Thyroid gland (tissue), 4 donors: ENCODE measurements at regions not wholly inside any gene's neighbourhood (a gene's known extent, or its start where the extent isn't known, plus 50 kb on each side); places are given as distances from the start of the nearest gene placed in this dataset.

ENCODE experiments used
- DNase-seq, 2 donors: peaks; one replicate each; pipeline ENCODE4 v3.0.0-alpha.2; 2019
- H3K27ac ChIP-seq, 3 donors: fragments of 200-600 bp; sonication (generic); 1 replicate in 2 of 3; 2 replicates in 1 of 3; pipeline ENCODE4 v1.5.1; 2016 to 2019; ENCODE audit warnings: mild to moderate bottlenecking in 1 of 3, moderate library complexity in 1 of 3
- H3K27me3 ChIP-seq: fragments of 200-600 bp; sonication (generic); one replicate; pipeline ENCODE4 v1.5.1; 2019
- H3K36me3 ChIP-seq, 2 donors: fragments of 200-600 bp; sonication (generic); one replicate each; pipeline ENCODE4 v1.5.1; 2016 to 2019
- H3K4me1 ChIP-seq, 2 donors: fragments of 200-600 bp; sonication (generic); one replicate each; pipeline ENCODE4 v1.5.1; 2017 to 2019
- H3K4me3 ChIP-seq, 3 donors: fragments of 200-600 bp; sonication (generic); replicated peaks in 1 of 3; 1 replicate in 2 of 3; 2 replicates in 1 of 3; pipeline ENCODE4 v1.5.1; 2016; ENCODE audit warnings: mild to moderate bottlenecking in 1 of 3
- H3K9me3 ChIP-seq: fragments of 200-600 bp; sonication (generic); one replicate; pipeline ENCODE4 v1.5.1; 2017
- POLR2A ChIP-seq, 2 donors: fragments of 450-650 bp; IDR thresholded peaks; one replicate each; pipeline ENCODE4 v1.6.1; 2017; ENCODE audit warnings: antibody characterized with exemption in 2 of 2, mild to moderate bottlenecking in 2 of 2, moderate library complexity in 1 of 2
- WGBS, 2 donors: methylation state at CpG; one replicate each; pipeline ENCODE4 v1.1.5; 2017; 5-methylcytosine and 5-hydroxymethylcytosine counted together
- intact Hi-C: fragments of 100-400 bp; cut with DNase I; formaldehyde crosslinking; loops from one replicate; pipeline ENCODE4 v1.15.1; 2023
- TF ChIP-seq, protein P1 (sequence below), 6 experiments: fragments of 200-600 bp in 3 of 6; fragments of 450-650 bp in 3 of 6; sonication (generic) in 3 of 6; IDR thresholded peaks; one replicate each; pipeline ENCODE4 v1.5.1; 2016 to 2019; ENCODE audit warnings: antibody characterized with exemption in 6 of 6, mild to moderate bottlenecking in 2 of 6, inconsistent platforms in 1 of 6, moderate library complexity in 1 of 6

DNA sequence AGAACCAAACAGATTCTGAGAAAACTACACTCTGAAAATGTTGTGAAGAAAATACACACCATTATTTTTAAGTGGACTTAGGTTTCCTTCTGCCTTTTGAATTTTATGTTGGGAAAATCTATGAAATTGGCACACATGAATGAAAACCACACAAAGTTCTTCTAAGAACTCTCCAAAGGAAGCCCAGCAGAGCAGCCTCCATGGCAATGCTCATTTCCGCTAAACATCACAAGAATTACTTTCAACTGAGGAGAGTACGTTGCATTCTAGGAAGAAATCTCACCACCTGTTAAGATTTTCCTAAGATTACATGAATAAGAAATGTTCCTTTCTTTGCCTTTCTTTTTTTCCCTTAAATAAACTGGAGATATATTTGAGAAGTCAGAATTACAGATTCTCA, 154.2 kb downstream of the BARHL2 start:
- no peak overlapping the region for H3K4me3 ChIP-seq
- no peaks in the 10 kb centered on the region for H3K27me3 ChIP-seq
- WGBS, 2 donors, result 44 to 90% methylated on average over 2 of the region's 2 CpGs
- H3K9me3 ChIP-seq, result no peaks in the 10 kb centered on the region
- intact Hi-C loops, result no loop called here
- no peak for DNase-seq
- H3K4me1 ChIP-seq, result no peaks in the 10 kb centered on the region
- no peaks in the 10 kb centered on the region for H3K36me3 ChIP-seq
- no peak overlapping the region for H3K27ac ChIP-seq
- TF ChIP-seq POLR2A (IDR thresholded peaks at IDR 0.05), result no peak

DNA sequence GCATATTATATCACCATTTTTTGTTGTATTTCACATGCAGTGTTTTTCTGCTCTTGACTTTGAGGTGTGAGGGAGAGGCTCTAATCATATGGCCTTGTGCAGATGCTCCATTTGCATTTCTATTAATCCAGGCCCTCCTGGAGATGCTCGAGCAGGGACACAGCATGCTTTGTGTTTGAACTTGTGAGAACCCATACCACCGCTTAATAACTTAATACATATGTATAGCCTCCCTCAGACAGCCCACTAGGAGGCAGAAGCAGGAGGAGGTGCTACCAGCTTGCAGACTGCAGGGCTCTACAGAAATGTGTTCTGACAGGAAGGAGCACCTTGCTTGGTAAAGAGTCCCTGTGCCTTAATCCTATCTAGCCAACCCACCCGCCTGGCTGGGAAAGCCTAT, 155.2 kb downstream of the BARHL2 start:
- H3K4me3 ChIP-seq, result no peak overlapping the region
- no peaks in the 10 kb centered on the region for H3K9me3 ChIP-seq
- H3K4me1 ChIP-seq, result no peaks in the 10 kb centered on the region
- no peak overlapping the region for H3K27ac ChIP-seq
- 59 to 70% methylated on average over 3 of the region's 3 CpGs for WGBS, 2 donors
- intact Hi-C loops, result no loop called here
- H3K27me3 ChIP-seq, result no peaks in the 10 kb centered on the region
- no peak for TF ChIP-seq POLR2A (IDR thresholded peaks at IDR 0.05)
- TF ChIP-seq, protein P1, sequence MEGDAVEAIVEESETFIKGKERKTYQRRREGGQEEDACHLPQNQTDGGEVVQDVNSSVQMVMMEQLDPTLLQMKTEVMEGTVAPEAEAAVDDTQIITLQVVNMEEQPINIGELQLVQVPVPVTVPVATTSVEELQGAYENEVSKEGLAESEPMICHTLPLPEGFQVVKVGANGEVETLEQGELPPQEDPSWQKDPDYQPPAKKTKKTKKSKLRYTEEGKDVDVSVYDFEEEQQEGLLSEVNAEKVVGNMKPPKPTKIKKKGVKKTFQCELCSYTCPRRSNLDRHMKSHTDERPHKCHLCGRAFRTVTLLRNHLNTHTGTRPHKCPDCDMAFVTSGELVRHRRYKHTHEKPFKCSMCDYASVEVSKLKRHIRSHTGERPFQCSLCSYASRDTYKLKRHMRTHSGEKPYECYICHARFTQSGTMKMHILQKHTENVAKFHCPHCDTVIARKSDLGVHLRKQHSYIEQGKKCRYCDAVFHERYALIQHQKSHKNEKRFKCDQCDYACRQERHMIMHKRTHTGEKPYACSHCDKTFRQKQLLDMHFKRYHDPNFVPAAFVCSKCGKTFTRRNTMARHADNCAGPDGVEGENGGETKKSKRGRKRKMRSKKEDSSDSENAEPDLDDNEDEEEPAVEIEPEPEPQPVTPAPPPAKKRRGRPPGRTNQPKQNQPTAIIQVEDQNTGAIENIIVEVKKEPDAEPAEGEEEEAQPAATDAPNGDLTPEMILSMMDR (IDR thresholded peaks at IDR 0.05), result no peak
- H3K36me3 ChIP-seq, result no peaks in the 10 kb centered on the region
- DNase-seq, result no peak

DNA sequence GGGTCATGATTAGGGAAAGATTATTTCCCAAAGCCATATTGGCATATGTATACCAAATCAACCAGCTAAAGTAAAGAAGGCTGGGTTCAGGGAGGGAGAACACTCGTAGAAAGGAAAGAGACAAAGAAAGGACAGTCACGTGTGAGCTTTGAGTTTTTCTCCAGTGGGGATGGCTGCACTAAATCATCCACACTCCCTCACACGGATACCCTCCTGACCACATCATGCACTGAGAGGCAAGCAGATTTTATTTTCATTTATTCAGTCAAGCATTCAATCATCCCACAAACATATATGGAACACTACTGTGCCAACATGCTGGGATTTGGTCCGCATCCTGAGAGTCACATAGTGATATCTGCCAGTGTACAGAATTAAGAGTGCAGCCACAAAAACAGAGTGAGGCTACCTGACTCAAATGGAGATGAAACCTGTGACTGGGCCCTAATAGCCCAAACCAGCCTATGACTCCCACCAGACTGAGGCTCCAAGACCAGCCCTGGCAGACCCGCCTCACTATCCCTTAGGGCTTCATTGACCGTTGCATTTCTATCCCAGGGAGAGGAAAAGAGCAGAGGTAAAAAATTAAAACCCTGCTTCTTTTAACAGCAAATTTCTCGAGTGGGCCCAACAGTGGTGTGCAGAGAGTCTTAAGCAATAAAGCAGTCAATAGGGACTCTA, 155.9 kb downstream of the BARHL2 start:
- Histone ChIP-seq H3K27ac (no peak overlapping the region), H3K4me3 (no peak overlapping the region), H3K36me3 (no peaks in the 10 kb centered on the region), H3K9me3 (no peaks in the 10 kb centered on the region), H3K4me1 (no peaks in the 10 kb centered on the region), H3K27me3 (no peaks in the 10 kb centered on the region)
- no peak for DNase-seq
- intact Hi-C loops, result no loop called here
- TF ChIP-seq, protein P1 (IDR thresholded peaks at IDR 0.05), result no peak
- TF ChIP-seq POLR2A (IDR thresholded peaks at IDR 0.05), result no peak
- WGBS, 2 donors, result 71 to 73% methylated on average over 7 of the region's 7 CpGs

DNA sequence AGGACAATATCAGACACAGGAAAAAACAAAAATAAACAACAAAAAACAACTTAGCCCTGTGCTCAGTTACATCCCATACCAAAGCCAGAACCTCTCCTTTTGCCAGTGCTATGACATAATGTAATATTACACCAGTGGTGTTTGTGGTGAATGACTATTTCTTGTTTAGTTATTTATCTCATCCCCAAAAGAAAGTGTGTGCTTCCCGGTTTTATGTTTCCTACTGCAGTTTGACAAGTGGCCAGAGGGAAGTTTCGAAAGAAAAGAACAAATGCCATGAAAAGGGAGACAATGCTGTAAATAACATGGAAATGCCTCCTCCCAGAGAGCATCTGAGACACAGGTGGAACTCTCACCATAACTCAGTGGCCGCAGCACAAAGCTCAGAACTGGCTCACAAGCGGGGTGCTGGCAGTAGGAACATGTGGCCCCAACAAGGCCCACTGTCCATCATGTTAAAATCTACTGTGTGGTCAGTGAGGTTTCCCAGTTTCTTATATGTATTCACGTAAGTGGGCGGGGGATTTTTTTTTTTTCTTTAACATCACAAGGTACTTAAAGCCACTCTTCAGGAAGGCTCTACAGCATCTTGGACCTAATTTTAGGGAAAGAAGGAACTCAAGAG, 158.2 kb downstream of the BARHL2 start:
- Histone ChIP-seq H3K9me3 (no peaks in the 10 kb centered on the region), H3K4me3 (no peak overlapping the region), H3K27me3 (no peaks in the 10 kb centered on the region), H3K36me3 (no peaks in the 10 kb centered on the region), H3K27ac (no peak overlapping the region), H3K4me1 (no peaks in the 10 kb centered on the region)
- TF ChIP-seq, protein P1 (IDR thresholded peaks at IDR 0.05), result no peak
- no peak for TF ChIP-seq POLR2A (IDR thresholded peaks at IDR 0.05)
- WGBS, 2 donors, result 80 to 83% methylated on average over 6 of the region's 6 CpGs
- intact Hi-C loops, result no loop called here
- DNase-seq, result no peak

DNA sequence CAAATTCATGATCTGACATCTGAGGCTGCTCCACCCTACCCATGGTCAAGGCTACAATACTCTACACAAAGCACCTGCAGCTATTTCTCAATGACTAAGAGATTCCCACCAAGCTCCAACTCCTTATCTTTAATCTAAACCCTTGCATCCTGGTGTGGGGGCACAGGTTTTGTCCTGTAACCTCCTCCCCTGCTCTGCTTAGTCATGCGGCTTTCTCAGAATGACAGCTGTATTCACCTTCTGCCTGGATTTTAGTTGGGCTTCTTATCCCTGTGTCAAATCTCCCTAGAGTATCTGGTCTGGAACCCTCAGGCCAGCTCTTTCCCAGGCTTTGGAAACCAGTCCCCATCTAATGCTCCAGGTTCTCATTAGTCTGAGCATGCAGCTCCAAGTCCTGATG, 159.0 kb downstream of the BARHL2 start:
- H3K4me3 ChIP-seq, result no peak overlapping the region
- no peaks in the 10 kb centered on the region for H3K4me1 ChIP-seq
- intact Hi-C loops, result no loop called here
- TF ChIP-seq, protein P1 (IDR thresholded peaks at IDR 0.05), result no peak
- no peak for TF ChIP-seq POLR2A (IDR thresholded peaks at IDR 0.05)
- H3K27ac ChIP-seq, result no peak overlapping the region
- no peaks in the 10 kb centered on the region for H3K36me3 ChIP-seq
- H3K27me3 ChIP-seq, result no peaks in the 10 kb centered on the region
- no peaks in the 10 kb centered on the region for H3K9me3 ChIP-seq
- DNase-seq, result no peak
- 81 to 84% methylated on average over 1 of the region's 1 CpG for WGBS, 2 donors
